Right ventricle myocardium inferior (tissue), 1 donor: ENCODE measurements at regions not wholly inside any gene's neighbourhood (a gene's known extent, or its start where the extent isn't known, plus 50 kb on each side); places are given as distances from the start of the nearest gene placed in this dataset.

ENCODE experiments used
- ATAC-seq: fragments of 200-7000 bp; cut with Tn5 transposase; one replicate; pipeline ENCODE4 v1.9.1; 2020; ENCODE audit warnings: mild to moderate bottlenecking, moderate library complexity
- DNase-seq: peaks from one replicate; pipeline ENCODE4 v3.0.0; 2021; ENCODE audit errors: missing footprints
- intact Hi-C: fragments of 100-400 bp; cut with DNase I; formaldehyde crosslinking; loops from one replicate; pipeline ENCODE4 v1.11.0; 2022
- donor health status: DM: no; HTN: yes; CAD: no; lungs with severe emphysema.

DNA sequence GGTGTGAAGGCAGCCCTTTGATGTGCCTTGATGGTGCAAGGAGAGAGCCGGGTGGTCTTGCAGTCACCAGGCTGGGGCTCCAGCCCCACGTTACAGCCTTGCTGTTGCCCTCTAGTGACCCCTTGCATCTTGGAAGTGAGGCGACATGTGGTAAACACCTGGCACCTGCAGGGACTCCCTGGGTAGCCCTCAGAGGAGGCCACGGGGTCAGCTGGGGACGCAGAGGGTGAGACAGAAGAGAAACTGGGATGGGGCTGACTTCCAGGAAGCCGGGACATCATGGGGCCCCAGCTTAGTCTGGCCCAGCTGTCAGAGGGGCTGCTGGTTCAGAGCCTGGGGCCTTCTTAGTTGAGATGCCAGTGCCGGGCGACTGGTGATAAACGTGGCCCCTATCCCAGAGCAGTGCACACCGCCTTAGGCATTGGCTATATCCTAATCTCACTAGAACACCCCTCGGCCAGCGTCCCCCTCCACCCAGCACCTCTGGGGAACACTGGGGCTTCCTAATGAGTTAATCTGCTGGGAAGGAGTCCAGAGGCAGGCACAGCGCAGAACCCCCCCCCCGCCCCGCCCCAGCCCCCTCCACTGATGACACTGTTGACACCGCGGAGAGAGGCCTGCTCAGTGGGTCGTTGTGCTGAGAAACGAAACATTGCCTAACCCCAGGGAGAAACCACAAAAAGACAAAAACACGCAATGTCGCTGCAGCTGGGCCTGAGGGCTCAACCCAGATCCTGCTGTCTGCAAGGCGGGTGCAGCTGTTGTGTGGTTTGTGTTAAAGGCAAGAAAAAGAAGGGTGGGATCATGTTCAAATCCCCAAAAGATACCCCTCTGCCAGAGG lies 60.5 kb upstream of the KLF13 start:
- intact Hi-C loops: no loop called here
- peak; percentile 87 for DNase-seq
- peak; percentile 59 for ATAC-seq

GRCh38 chr15:31266712-31267111 lies 59.9 kb upstream of the KLF13 start:
- DNase-seq (no peak), ATAC-seq (no peak)
- intact Hi-C loops: no loop called here

- intact Hi-C loops: no loop called here
- ATAC-seq: no peak
Measured at GRCh38 chr15:31267161-31268107, 59.2 kb upstream of the KLF13 start.

DNA sequence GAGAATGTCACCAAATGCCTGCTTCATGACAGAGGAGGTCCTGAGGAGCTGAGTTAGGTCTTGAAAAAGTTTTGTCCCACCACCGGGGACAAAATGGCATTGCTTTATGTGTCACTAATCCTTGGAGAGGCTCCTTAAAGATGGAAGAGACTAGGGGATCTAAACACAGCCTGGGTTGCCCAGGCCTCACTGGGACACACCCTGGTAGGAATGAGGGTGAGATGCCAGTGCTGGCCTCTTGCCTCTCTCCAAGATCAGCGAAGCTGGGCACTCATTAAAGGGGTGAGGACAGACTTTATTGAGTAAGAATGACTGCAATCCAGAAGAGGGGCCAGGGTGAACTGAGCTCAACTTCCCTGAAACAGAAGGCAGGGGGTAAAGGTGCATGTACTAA lies 58.5 kb upstream of the KLF13 start:
- intact Hi-C loops: no loop called here
- no peak for DNase-seq
- ATAC-seq: no peak

More at GRCh38 chr15:31267161-31268107, 59.2 kb upstream of the KLF13 start:
- DNase-seq: no peak

DNA sequence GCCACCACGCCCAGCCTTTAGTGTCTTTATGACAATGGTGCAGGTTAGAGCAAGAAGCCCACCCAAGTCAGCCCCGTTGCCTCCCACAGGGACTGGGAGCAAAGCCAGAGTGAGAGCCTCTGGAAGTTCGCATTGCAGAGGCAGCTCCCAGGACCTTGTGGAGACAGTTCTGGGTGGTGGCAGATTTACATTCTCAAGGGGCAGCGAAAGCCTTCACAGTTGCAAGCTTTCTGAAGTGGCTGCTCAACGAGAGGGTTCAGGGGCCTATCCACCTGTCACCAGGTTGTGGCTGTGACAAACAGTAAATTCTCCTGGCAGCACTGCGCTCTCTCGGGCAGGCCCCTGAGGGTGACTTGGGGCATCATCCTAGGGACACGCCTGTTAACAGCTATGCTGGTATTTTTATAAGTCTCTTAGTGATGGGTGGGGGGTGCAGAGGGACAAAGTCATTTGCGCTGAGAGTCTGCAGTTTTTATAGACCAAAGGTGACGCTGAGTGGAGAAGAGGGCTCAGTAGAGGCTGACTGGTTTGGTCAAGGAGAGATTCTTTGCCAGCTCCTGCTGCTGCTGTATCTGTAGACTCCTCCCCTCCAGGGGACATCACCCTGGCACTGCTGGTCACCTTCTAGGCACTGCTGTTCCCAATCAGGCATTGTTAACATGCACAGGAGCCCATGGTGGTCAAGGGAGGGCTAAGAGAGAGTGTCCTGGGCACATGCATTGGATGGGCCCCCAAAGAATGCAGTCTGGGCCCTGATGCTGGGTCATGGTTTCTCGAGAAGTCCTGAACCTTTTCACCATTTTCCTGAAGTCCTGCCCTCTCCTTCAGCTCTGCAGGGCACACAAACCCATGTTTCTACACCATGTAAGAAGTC lies 57.5 kb upstream of the KLF13 start:
- no peak for ATAC-seq
- no peak for DNase-seq
- intact Hi-C loops: no loop called here

GRCh38 chr15:31269816-31270575 lies 56.6 kb upstream of the KLF13 start:
- ATAC-seq (no peak), DNase-seq (no peak)
- intact Hi-C loops: no loop called here

DNA sequence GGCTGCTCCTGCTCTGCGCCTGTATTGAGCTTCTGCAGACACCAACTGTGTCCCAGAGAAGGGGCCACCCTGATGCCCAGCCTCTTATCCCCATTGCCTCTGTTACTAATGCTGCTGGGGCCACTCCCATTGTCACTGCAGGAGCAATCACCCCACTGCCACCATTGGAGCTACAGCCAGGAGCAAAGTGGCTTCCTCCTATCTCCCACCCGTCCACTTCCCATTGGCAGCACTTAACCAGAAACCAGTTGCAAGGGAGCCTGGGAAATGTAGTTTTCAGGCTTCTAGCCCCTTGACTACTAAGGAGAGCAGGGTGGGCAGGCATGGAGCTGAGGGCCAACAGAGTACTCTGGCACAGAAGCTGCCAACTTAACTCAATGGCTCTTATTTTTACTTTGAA lies 55.9 kb upstream of the KLF13 start:
- DNase-seq (no peak), ATAC-seq (no peak)
- intact Hi-C loops: no loop called here

- no peak for ATAC-seq
- intact Hi-C loops: no loop called here
- no peak for DNase-seq
Measured at GRCh38 chr15:31271224-31271635, 55.4 kb upstream of the KLF13 start.

- no peak for DNase-seq
- ATAC-seq: no peak
- intact Hi-C loops: no loop called here
Measured at GRCh38 chr15:31271711-31272557, 54.7 kb upstream of the KLF13 start.

- ATAC-seq: no peak
- intact Hi-C loops: no loop called here
- no peak for DNase-seq
Measured at GRCh38 chr15:31272558-31273257, 53.9 kb upstream of the KLF13 start.

DNA sequence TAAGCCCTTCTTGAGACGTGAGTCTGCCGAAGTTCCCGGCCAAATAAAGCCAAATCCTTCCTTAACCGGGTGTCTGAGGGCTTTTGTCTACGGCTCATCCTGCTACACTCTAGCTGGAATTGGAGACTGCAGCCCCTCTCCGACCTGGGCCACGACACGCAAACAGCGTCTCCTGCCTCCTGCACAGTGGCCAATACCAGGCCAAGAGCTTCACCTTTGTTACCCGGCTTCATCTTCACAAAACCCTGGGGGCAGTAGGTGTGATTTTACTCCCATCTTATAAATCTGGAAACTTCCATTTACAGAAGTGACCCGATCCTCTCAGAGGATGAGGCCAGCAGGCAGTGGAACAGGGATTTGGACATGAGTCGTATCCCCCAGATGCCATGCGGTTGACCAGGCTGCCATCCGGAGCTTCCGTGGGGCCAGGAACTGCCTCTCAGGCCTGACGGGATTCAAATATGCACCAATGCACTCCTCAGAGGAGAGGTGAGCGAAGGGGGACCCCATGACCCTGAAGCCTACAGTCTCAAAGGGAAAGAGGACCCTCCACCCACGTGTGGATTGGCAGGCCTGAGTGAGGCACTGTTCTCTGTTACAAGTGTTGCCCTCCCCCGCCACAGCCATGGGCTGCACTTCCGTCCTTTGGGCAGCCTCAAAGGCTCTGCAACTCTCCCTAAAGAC lies 53.2 kb upstream of the KLF13 start:
- DNase-seq (no peak), ATAC-seq (no peak)
- intact Hi-C loops: no loop called here

DNA sequence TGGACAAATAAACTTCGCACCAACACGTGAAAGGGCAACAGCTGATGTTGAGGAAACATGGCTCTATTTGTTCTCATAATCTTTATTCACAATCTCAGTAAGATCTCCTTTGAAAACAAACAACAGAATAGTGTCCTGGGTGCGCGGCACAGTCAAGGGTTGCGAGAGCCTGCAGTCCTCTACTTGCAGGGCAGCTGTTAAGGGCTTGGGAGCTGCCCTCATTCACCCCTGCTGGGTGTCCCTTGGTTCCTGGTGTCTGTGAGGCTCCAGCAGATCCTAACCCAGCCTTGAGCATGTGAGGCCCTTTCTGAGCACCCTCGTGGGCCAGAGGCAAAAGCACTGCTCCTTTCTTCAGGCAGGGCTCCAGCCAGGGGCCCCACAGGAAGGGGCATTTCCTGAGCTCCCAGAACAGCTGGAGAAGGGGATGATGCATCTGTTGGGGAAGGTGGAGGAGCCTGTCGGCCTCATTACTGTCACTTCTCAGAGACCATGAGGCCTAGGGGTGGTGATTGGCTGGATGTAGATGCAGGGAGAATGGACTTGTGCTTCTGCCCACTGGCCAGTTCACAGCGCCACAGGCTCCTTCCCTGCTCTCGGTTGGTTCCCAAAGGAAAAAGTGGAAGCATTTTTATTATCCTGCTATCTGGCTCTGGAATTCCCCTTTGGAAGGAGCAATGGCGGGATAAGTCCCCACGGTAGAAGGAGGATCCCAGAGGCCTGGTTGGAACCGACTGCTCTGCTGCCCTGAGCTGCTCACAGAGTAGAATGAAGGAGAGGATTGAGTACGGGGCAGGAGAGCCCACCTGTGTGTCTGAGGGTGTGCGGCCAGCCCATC lies 51.9 kb upstream of the KLF13 start:
- intact Hi-C loops: no loop called here
- no peak for DNase-seq
- no peak for ATAC-seq

- DNase-seq: no peak
- ATAC-seq: no peak
- intact Hi-C loops: no loop called here
Measured at GRCh38 chr15:31275331-31276262, 51.0 kb upstream of the KLF13 start.

- no peak for ATAC-seq
Measured at GRCh38 chr15:31276596-31277298, 49.9 kb upstream of the KLF13 start.

More at GRCh38 chr15:31276596-31277298, 49.9 kb upstream of the KLF13 start:
- no peak for DNase-seq
- intact Hi-C loops: no loop called here
